Activated CD8-positive, alpha-beta memory T cell treated with anti-CD3 and anti-CD28 coated beads for 36 hours (primary cell): ENCODE measurements at regions not wholly inside any gene's neighbourhood (a gene's known extent, or its start where the extent isn't known, plus 50 kb on each side); places are given as distances from the start of the nearest gene placed in this dataset.

ENCODE experiments used
- CTCF ChIA-PET: fragments of 350-600 bp; sonication (Branson Sonifier 250); formaldehyde crosslinking; loops from one replicate; lab custom pipeline; 2021; ENCODE audit warnings: antibody characterized with exemption; lab: Charles Lee
- POLR2A ChIA-PET: fragments of 350-600 bp; sonication (Branson Sonifier 250); formaldehyde crosslinking; loops from one replicate; lab custom pipeline; 2021; ENCODE audit warnings: antibody characterized with exemption; lab: Charles Lee

DNA sequence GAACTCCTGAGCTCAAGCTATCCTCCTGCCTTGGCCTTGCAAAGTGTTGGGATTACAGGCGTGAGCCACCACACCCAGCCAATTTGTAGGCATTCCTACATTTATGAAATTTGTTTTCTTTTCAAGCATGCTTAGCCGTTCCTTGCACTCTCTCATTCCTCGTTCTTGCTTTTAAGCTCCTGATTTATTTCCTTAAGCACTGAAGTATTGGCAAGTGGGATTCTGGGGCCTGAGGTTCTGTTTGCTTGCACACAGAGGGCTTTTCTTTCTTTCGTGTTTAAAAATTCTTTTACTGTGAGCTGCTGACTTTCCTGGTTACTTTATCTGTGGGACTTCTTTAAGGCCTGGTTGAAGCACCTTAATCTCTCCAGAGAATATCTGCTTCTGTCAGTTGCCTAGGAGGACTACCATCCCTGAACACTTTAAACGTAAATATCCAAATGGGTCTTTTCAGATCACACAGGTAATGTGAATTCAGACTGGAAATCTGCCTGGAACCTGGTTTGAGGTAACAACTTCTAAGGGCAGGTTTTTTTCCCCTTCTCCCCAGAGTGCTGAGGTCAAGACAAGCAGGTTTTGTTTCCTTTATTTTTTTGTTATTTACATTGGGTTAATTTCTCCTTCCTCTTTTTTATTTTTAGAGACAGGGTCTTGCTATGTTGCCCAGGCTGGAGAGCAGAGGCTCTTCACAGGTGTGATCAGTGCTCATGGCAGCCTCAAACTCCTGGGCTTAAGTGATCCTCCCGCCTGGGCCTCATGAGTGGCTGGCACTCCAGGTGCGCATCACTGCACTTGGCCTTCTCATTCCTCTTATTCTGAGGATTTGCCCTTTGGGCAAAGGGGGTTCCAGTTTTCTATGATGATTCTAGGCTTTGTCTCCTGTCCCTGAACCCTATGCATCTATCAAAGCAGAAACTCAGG, 102.9 kb downstream of the PFKFB3 start:
- ChIA-PET CTCF (no interaction called here), POLR2A (no interaction called here)

DNA sequence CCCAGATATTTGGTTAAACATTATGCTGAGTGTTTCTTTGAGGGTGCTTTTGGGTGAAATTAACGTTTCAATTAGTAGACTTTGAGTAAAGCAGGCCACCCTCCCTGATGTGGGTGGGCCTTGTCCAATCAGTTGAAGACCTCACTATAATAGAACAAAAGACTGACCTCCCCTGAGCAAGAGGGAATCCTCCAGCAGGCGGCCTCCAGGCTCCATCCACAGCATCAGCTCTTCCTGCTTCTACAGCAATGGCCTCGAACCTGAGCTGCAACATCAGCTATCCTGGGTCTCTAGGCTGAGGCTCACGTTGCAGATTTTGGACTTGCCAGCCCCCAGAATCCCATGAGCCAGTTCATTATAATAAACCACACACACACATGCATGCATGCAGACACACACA, 104.2 kb downstream of the PFKFB3 start:
- ChIA-PET CTCF (no interaction called here), POLR2A (no interaction called here)

DNA sequence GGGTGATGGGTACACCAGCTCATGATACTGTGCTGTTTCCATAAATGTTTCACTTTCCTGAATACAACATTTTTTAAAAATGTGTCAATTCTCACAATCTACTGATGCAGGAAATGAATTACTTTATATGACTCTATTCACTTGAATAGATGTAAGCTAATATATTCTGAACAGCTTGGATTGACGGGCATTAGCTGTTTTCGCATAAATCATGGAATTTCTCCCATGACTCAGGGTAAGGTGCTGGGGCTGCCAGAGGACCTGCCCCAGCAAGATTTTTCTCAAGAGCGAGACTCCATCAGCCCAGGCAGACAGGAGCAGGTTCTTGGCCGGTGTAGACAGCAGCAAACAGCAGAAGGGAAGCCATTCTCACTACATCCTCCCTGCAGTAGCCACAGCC, 107.1 kb downstream of the PFKFB3 start:
- ChIA-PET POLR2A (no interaction called here), CTCF (no interaction called here)

DNA sequence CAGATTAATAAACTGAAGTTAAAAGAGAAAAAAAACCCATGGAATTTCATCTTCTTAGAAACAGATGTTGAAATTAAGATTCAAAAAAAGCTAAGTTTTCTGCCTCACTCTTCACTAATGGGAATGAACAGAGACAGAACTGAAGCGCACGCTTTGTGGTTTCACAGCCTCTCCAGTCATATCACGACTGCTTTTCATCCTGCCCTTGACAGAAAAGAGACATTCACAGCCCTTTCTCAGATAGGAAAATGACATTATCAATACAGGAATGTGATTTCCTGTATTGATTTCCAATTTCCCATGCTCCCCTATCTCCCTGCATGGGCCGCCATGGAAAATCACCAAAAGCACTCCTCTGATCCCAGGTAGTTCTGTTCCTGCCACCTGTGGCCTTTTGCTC, 108.2 kb downstream of the PFKFB3 start:
- ChIA-PET CTCF (no interaction called here), POLR2A (no interaction called here)

DNA sequence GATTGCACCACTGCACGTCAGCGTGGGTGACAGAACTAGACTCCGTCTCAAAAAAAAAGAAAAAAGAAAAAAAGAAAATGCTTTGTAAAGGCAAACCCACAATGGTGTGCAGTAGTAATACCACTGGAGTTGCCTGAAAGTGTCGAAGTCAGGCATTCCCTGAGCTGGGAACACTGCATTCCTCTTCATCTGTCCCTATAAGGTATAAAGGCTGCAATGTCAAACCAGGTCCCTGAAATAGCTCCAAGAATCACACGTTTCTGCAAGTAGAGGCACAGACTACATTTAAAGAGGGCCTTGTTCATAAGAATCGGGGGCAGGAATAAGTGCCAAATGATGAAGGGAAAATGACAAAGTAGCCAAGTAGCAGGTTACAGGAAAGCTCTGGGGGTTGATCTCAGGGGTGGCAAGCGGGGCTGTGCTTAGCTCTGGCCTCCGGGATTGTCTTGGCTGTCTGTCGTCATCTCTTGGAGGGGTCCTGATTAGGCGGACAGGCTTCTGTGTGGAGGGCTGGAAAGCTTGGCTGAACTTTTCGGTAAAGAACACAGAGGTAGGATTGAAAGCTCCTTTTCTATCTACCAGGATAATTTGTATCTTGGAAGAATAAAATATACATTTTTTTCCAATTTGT, 109.1 kb downstream of the PFKFB3 start:
- CTCF ChIA-PET = interaction anchor here (0.5 to 0.6 kb wide), 2 partner anchors 31 to 169 kb away, joined by 3 to 4 read pairs; no protein-coding TSS in a partner anchor

DNA sequence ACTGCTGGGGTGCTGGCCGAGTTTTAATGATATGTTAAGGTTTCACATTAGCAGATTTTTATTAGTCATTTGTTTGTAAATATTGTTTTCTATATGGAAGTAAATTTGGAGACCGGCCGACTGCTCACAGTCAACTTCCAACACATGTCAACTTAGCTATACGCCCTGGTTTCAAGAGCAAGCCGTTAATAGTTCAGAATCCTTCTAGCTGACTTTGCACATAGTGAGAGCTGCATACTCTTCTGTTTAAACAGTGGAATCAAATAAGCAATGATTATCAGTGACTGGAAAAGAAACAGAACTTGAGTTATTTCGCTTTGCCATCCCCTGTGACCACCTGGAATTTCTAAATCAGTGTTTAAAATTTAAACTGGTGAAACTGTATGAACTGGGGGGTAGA, 109.9 kb downstream of the PFKFB3 start:
- ChIA-PET POLR2A (no interaction called here), CTCF (interaction anchor here (0.7 kb wide), 1 partner anchor 102 kb away, joined by 3 read pairs; no protein-coding TSS in a partner anchor)

More for the DNA sequence above, 109.1 kb downstream of the PFKFB3 start:
- POLR2A ChIA-PET = no interaction called here

DNA sequence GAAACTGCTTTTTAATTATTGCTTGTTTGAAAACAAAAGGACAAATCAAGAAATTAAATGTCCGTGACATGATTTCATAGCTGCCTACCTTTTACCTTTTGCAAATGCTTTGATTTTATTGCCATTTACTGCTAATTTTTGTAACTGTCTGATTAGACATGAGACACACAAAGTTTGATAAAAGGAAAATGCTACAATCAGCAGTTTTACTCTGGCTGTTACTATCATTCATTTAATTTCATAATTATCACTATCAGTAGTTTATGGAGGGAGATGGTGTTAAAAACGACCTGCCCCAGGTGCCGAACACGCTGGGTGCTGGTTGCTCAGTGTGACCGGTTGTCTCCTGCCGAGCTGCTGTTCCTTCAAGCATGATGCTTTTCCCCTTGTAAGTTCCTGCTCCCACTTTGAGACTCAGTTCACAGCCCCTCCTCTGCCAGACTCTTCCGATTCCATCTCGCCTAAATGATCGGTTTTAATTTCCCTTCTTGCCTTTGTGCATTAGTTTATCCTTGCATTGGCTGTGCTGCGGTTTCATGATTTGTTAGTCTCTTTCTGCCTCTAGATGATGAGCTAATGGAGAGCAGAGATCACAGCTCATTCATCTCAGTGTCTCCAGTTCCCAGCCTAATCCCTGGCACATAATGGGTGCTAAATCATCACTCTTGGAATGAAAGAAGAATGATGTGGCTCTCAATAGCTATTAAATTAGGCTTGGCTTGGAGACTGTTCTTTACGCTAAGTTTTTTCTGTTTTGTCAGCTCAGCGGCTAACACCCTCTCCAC, 110.6 kb downstream of the PFKFB3 start:
- CTCF ChIA-PET = interaction anchor here (0.7 to 1.4 kb wide), 2 partner anchors 10 to 102 kb away, joined by 3 read pairs; no protein-coding TSS in a partner anchor
- POLR2A ChIA-PET = no interaction called here

DNA sequence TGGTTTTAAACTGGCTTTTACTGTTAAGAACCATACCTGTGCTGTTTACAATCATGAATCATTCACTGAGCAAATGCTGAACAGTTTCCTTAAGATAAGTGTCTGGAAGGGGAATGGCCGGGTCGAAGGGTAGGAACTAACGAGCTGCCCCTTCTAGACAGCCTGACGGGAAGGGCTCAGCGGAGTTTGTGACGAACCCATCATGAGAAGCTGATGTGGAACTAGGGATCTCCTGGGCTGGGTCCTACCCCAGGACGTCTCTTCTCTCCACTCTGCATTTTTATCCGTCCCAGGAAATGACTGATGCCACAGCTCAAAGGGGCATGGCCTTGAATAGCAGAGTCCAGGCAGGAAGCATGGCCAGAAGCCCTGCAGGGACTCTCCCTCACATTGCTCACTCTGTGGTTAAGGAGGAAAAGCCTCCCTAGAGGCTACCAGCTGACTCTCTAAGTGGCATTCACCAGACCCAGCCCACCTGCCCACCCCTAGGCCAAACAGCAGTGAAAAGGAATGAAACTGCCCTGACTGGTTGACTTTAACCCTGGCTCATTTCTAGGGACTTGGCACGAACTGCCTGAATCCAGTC, 112.0 kb downstream of the PFKFB3 start:
- CTCF ChIA-PET = interaction anchor here (1.4 kb wide), 1 partner anchor 11 kb away, joined by 3 read pairs; no protein-coding TSS in a partner anchor
- POLR2A ChIA-PET = no interaction called here

DNA sequence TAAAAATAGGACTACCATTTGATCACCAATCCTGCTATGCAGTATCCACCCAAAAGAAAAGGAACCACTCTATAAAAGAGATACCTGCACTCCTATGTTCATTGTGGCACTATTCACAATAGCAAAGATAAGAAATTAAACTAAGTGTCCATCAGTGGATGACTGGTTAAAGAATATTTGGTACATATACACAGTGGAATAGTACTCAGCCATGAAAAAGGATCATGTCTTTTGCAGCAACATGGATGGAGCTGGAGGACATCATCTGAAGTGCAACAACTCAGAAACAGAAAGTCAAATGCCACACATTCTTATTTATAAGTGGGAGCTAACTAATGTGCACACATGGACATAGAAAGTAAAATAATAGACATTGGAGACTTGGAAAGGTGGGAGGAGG, 116.4 kb downstream of the PFKFB3 start:
- ChIA-PET POLR2A (no interaction called here), CTCF (no interaction called here)

DNA sequence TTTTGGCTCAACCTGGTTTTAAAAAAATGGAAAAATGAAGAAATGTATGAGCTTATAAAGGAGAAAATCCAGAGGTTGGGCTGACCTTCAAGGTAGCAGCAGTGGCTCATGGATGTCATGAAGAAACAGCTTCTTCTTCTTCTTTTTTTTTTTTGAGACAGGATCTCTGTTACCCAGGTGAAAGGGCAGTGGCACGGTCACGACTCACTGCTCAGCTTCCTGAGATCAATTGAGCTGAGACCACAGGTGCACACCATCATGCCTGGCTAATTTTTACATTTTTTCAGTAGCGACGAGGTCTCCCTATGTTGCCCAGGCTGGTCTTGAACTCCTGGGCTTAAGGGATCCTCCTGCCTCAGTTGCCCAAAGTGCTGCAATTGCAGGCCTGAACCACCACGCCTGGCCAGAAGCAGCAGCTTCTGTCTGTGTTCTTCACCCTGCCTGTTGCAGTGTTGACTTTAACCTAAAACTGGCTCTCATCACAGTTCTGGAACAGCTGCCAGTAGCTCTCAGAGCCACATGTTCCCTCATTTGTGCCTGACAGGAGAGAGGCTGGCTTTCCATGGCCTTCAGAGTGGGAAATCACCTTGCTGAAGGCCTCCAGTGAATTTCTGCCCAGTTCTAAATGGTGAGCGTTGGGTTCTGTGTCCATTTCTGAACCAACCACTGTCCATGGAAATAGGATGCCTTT, 117.7 kb downstream of the PFKFB3 start:
- POLR2A ChIA-PET = no interaction called here
- CTCF ChIA-PET = no interaction called here

DNA sequence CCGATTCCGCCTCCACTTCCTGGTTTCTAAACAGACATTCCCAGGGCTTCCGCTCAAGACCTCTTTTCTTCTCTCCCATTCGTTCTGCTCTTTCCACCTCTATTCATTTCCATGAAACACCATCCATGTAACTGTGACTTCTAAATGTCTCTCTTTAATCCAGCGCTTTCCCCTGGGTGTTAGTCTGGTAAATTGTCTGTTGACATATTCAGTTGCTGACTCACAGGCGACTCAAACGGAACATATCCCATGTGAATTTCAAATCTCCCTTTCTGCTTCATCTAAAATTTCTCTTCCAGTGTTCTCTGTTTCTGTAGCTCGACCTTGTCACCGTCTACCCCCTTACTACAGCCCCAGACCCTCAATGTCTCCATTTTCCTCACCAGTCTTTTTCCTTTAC, 119.1 kb downstream of the PFKFB3 start:
- ChIA-PET CTCF (no interaction called here), POLR2A (no interaction called here)

DNA sequence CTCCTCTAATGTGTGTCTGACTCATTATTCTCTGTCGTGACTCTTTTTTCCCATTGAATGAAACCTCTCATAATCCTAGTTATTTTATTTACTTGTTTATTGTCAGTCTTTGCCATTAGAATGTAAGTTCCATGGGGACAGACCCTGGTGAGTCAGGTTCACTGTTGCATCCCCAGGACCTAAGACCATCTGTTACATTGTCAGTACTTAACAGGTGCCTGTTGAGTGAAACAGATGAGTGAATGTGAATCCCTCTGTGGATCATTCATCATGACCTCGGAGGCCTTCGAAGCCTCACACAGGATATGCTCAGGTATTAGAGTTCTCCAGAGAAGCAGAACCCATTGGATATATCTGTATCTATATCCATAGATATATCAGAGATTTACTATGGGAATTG, 120.1 kb downstream of the PFKFB3 start:
- CTCF ChIA-PET = no interaction called here
- POLR2A ChIA-PET = no interaction called here

DNA sequence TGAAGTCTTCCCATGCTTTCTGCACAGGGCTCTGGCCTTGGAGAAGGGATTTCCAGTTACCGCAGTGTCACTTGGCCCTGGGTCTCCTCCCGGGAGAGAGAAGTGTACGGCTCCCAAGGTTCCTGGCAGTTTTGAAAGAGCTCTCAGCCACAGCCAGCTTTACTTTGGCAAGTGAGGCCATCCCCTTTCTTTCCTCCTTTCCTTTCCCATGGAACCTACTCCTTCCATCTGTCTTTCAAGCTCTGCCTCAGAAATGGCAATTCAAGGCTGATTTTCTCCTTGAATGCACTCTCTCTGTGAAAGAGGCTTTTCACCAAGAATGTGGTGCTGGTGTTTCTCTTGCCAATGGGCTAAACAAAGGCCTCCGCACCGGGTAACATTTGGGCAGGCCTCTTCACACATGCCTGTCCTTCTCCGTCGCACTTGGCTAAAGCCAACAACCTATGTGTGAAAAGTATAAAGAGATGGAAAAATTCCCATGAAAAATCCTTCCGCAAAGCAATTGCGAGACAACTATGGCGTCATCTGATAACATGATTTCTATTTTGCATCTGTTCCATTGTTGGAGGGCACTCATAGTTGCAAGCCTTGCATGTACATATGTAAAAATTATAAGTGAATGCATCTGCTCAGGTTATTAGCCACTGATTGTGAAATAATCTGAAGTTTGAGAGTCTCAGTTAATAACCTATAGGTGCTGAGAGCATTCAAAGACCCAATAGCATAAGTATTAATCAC, 125.4 kb downstream of the PFKFB3 start:
- ChIA-PET CTCF (interaction anchor here (1.0 kb wide), 1 partner anchor 74 kb away, joined by 3 read pairs; no protein-coding TSS in a partner anchor), POLR2A (no interaction called here)

DNA sequence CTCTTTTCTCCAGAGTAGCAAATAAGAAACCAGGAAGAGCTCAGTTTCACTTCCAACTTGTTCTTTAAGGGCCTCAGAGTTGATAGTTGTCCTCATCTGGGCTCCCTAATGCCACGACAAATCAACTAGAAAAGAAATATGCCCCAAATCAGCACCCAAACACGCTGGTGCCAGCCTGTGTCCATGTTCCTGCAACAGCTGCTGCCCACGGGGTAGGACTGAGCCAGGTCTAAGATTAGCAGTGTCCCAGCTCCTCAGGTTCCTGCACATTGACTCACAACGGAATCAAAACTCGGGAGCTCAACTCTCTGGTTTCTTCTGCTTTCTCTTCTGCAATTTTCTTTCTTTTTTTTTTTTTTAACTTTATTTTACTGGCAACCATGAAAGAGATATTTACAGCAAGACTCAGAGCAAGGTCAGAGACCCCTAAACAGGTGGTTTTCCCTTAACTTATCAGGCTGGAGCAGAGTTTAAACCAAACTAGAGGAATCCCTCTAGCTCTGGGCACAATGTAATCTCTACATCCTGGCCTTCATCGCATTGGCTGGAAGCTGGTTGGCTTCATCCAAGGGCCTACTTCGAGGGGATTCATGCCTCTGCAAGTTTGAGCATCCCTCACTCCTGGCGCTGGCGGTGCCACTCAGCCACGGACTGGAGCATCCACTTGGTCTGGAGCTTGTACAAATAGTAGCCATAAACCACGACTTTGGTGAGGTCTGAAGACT, 126.1 kb downstream of the PFKFB3 start:
- ChIA-PET POLR2A (no interaction called here), CTCF (interaction anchor here (0.8 to 1.0 kb wide), 2 partner anchors 73 to 126 kb away, joined by 3 read pairs; partner anchors contain the start of gene PFKFB3)

DNA sequence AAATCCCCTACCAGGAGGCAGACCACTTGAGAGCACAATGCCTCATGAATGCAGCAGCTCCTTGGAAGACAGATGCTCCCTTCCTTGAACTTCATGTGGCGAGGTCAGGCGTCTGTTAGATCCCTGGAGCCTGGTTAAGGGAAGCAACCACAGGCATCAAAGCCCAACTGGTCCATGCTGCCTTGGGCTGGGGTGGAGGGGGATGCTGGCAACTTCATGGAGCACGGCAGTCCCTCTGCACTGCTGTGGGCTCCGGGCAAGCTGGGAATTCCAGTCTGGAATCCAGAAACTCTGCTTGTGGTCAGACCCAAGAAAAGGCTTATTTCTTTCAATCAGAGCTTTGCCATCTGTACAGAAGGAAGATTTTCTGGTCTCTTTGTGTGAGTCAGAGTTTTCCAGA, 130.4 kb downstream of the PFKFB3 start:
- POLR2A ChIA-PET = no interaction called here
- CTCF ChIA-PET = no interaction called here

DNA sequence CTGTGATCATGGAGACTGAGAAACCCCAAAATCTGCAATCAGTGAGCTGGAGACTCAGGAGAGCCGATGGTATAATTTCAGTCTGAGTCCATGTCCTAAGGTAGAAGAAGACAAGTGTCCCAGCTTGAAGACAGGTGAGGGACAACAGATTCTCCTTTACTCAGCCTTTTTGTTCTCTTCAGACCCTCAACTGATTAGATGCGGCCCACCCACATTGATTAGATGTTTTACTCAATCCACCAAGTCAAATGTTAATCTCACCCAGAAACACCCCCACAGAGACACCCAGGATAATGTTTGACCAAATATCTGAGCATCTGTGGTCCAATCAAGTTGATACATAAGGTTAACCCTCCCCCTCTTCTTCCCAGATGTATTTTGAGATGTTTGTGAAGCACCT, 131.2 kb downstream of the PFKFB3 start:
- ChIA-PET POLR2A (no interaction called here), CTCF (no interaction called here)

DNA sequence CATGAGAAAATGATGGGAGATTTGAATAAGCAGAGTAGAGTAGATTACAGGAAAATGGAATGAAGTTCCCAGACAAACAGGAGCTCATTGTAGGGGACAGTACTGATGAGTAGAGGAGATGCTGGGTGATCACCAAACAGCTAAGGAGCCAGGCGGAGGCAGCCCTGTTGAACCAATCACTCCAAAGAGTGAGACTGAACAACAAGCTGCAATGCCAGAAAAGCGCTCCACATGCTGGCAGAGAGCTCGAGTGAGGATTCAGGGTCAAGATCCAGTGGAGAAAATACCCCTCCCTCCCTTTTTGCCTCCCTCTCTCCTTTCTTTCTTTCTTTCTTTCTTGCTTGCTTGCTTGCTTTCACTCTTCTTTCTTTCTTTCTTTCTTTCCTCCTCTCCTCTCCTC, 133.3 kb downstream of the PFKFB3 start:
- POLR2A ChIA-PET = no interaction called here

More for the DNA sequence above, 133.3 kb downstream of the PFKFB3 start:
- CTCF ChIA-PET = interaction anchor here (1.1 to 1.8 kb wide), 2 partner anchors 66 to 132 kb away, joined by 3 to 7 read pairs; no protein-coding TSS in a partner anchor
